GM19372 (cell line): ENCODE measurements at regions not wholly inside any gene's neighbourhood (a gene's known extent, or its start where the extent isn't known, plus 50 kb on each side); places are given as distances from the start of the nearest gene placed in this dataset.

Experiments used
- ATAC-seq: cut with Tn5 transposase; IDR thresholded peaks from one replicate; pipeline ENCODE4 v1.9.1; 2021; ENCODE audit warnings: mild to moderate bottlenecking, low read depth, moderate library complexity; ENCODE audit not compliant: unreplicated experiment

DNA sequence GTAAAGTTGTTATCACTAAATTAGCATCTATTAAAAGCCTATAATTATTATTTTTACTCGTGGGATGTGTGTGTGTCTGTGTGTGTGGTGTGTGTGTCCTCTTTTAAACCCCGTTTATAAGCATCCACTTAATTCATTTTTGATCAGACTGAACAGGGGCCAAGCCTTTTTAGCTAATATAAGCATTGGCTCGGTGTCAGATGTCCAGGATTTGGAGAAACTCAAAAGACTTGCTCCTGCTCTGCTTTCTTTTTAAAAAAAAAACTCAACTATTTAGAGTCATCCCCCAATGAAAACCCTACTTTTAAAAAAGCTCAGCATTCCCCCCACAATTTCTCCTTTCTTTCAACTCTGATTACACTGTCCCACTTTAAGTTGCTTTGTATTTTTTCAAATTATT, 459.3 kb upstream of the MAF start:
- no peak for ATAC-seq

DNA sequence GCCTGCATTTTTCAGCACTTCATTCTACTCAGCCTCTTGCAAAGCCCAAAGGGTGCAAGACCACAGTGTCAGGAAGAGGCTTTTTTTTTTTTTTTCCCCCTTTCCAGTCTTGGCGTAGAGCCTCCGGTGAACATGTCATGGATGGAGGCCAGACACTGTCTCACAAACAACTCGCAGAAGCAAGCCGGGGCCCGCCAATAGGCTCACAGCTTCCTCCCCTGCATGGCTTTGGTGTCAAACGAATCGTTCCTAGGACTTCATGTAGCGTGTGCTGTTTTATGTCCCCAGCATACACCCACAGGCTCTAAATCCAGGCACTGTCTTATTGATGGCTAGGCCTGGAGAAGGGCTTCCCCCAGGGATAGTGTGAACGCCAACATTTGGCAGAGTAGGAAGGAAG, 457.7 kb upstream of the MAF start:
- ATAC-seq, result no peak

DNA sequence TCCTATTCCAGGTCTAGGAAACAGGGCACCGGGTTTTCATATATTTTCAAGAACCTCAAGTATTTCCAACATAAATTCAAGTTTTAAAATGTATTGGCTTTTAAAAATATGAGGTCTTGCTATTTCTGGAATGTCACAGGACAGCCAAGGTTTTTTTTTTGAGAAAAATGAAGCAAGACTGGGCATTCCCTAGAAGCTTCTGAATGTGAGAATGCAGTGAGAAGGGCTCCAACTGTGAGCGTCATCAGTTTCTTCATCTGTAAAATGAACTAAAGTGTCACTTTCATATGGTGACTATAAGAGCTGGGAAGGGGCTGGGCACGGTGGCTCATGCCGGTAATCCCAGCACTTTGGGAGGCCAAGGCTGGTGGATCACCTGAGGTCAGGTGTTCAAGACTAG, 455.8 kb upstream of the MAF start:
- ATAC-seq, result no peak

DNA sequence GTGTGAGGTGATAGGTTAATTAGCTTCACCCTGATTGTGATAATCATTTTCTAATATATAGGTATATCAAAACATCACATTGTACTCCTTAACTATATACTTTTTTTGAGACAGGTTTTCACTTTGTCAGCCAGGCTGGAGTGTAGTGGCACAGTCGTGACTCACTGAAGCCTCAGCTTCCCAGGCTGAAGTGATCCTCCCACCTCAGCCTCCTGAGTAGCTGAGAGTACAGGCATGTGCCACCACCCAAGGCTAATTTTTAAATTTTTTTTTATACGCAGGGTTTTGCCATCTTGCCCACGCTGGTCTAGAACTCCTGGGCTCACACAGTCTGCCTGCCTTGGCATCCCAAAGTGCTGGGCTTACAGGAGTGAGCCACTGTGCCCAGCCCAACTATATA, 455.3 kb upstream of the MAF start:
- ATAC-seq, result no peak

DNA sequence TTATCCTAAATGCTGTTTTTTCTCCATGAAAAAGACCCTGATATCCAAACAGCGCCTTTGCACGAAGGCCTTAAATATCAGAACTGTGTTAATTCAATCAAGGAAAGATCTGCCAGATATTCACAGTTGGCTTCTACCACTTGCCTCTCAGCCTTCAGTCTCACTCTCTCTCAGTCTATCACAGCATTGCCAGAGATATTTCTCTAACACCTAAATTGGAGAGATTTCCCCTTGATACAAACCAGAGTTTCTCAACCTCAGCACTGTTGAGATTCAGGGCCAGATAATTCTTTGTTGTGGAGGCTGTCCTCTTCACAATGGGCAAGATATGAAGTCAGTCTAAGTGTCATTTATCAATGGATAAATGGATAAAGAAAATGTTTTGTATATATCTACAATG, 454.1 kb upstream of the MAF start:
- ATAC-seq, result no peak

DNA sequence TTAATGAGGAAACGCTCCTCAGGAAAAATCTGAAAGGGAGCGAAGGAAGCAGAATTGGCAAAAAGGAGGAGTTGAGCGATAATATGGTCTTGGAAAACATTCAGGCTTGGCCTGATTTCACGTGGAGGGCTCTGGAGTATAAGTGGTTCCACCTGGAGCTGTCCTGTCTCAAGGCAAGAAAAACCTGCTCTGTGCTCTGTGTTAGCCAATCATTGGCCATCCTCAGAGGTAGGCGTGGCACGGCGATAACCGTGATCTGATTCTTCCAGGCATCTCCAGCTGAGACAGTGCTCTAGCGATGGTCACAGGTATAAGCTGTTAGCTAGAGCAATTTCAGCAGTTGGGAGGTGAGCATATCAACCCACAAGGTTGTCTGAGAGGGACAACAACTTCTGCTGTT, 450.5 kb upstream of the MAF start:
- ATAC-seq, result no peak

DNA sequence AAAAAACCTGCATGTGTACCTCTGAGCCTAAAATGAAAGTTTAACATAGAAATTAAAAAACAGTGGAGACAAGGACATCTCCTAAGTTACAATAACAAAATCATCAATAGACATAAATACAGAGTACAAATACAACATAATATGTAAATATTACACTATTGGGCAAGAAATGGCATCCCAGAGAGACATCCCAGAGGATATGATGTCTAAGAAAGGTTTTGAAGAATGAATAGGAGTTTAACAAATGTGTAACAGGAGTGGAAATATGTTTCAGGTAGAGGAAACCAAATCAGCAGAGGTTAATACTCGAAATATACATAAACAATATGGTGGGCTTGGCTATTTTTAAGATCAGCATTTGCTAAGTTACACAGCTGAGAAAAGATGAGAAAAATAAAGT, 447.7 kb upstream of the MAF start:
- no peak for ATAC-seq

DNA sequence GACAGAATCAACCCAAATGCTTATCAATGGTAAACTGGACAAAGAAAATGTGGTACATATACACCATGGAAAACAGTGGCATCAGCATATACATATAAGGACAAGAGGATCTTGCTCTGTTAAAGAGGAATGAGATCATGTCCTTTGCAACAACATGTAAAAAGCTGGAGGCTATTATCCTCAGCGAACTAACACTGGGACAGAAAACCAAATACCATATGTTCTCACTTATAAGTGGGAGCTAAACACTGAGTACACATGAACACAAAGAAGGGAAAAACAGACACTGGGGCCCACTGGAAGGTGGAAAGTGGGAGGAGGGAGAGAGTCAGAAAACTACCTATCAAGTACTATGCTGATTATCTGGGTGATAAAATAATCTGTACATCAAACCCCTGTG, 447.3 kb upstream of the MAF start:
- no peak for ATAC-seq

DNA sequence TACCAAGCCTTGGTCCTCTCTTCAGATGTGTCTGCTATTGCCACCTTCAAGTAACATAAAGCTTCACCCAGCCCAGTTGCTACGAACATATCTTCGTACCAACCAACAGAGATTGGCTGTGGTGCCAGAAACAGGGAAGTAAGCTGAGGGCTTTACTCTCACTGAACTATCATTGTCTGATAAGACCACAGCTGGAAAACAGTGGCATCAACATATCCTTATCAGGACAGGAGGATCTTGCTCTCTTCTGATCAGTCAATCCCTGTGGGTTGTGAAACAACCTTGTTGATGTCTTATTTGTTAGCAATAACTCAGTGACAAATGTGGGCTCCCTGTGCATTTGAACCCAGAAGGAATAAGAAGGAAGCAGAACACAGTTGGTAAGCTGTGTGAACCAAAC, 446.3 kb upstream of the MAF start:
- ATAC-seq, result no peak

DNA sequence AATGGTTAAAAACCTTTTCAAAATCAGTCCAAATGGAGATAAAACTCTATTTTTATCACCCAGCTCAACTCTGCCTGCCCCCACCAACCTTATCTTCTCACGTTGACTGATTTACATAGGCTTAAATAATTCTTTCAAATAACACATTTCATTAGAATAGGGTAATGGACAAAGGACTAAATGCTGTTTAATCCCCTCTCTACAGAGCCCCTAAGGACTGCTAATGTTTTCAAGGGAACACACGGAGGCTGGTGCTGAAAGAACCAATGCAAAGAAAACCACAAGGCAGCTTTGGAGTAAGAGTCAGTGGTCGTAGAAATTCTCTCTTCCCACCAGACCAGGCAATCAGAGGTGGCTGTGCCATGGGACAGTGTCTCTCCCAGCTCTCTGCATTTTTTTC, 445.7 kb upstream of the MAF start:
- ATAC-seq, result no peak

DNA sequence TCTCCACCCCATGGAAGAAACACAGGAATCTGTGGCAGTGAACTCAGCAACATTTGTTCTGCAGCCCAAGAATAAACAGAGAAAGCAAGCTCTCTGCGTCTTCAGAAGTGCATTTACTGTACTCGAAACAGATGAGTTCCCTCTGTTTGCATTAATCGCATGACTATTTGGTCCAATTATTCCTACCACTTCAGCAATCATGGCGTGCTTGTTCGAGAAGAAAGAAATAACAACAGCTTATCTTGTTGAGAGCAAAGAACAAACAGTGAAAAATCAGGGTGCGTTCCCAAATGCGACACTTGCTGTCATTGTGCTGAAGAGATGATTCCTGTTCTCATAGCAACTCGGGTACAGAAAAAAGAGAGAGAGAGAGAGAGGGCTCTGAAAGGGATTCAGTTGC, 445.3 kb upstream of the MAF start:
- no peak for ATAC-seq

DNA sequence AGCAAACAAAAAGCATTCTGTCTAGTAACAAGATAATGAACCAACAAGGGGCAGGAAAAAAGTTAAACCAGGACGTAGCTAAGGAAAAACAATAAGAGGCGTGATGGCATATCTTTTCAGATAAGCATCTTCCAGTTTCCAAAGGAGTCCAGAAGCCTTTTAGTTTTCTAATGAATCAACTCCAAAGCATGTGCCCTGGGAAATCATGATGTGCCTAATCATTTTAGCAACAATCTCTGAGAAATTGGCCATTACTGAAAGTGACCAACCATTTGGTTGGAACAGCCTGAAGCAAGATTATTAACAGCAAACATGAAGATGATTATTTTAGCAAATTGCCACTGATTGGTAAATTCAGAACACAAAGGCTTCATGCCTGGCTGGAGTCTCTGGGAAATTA, 440.9 kb upstream of the MAF start:
- ATAC-seq, result no peak

DNA sequence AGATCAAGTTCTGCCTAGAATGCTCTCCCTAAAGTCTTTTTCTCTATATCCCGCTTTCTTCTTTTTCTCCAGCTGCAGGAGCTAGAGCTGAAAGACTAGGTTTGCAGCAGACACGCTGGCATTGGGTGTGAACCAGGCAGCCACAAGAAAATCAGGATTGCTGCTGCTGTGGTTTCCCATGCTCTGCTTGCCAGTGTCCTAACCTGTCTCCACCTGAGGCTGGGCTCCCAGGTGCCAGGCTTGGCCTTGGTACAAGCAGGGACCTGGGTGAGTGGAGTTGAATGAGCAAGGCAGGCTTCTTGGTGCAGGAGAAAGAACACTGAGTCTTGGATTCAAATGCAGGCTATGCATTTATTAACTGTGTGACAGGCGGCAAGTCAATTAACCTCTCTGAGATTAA, 440.3 kb upstream of the MAF start:
- no peak for ATAC-seq

DNA sequence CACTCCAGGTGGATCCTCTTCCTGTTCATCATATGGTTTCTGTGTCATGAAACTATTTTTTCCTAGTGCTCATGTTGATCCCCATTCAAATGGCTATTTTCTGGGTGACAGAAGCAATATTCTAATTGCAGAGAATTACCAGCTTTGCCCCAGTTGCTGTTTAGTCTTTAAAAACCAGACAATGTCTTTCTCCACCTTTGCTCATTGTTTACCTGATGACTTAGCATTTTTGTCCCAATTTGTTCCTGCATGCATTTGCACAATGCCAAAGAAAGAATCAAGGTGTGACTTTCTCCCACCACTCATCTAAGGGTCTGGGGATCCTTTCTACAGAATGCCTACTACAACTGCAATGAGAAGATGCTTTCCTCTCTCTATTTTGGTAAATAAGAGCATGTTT, 439.9 kb upstream of the MAF start:
- no peak for ATAC-seq

DNA sequence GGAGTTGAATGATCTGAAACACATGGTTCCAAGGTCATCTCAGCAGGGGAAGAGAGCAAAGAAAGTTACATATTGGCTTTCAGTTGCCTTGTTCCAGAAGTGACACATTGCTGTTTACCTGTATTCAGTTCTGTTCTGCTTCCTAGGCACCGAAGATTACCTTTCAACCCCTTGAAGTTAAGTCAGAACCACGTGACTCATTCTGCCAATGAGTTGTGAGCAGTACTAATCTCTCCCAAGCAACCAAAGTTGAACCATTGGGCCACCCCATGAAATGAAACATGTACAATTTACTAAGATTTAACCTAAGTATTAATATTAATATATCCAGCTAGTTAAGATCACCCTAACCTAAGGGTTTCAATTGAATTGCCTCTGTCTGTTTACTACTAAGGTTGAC, 439.2 kb upstream of the MAF start:
- no peak for ATAC-seq

DNA sequence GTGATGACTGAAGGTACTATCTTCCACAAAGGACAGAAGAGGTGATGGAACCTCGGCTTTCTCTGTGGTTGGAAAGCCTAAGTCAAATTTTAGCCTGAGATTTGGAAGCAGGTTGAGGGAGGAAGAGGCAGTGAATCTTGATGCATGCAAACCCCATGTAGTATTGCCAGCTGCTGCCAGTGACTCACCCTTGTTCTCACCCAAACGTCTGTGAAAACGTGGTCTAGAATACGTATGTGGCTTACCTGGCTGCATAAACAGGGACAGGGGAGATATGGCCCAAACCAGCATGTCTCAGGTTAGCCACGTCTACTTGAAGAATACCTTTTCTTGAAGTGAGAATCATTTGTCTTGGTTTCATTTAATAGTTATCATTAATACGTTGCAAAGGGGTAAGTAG, 438.0 kb upstream of the MAF start:
- ATAC-seq, result no peak

DNA sequence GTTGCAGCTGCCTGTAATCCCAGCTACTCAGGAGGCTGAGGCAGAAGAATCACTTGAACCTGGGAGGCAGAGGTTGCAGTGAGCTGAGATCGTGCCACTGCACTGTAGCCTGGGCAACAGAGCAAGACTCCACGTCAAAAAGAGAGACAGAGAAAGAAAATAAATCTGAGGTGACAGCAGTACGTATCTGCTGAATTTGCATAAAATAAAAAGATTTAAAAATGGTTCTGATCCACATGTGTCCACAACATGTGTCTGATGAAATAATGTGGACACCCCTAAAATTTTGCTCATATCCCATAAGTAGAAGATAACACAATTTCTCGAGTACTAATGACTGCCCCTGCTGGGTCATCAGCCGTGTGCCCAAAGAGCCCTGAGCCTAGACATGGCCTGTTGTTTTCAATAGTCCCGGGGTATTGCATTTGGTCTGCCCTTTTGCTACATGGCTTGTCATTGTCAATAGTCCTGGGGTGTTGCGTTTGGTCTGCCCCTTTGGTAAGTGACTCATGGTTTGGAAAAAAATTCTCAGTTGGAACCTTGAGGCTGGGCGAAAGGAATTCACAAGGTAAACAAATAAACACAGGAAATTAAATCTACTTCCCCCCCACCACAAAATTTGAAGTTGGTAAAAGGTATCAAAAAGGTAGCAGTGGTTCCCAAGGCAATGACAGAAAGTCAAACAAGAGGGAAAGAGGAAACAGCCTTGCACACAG, 434.6 kb upstream of the MAF start:
- ATAC-seq, result no peak

DNA sequence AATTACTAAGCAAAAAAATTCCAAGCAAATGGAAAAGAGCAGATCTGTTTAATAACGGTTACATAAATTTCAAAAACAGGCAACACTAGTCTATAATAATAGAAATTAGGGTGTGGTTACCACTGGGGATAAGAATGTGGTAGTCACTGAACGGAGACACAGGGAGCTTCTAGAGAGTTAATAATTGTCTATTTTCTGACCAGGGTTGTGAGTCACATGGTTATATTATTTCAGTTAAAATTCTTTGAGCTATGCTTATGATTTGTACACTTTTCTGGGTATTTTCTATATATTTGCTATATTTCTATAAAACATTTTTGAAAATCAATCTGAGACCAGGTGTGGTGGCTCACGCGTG, 433.9 kb upstream of the MAF start:
- no peak for ATAC-seq

DNA sequence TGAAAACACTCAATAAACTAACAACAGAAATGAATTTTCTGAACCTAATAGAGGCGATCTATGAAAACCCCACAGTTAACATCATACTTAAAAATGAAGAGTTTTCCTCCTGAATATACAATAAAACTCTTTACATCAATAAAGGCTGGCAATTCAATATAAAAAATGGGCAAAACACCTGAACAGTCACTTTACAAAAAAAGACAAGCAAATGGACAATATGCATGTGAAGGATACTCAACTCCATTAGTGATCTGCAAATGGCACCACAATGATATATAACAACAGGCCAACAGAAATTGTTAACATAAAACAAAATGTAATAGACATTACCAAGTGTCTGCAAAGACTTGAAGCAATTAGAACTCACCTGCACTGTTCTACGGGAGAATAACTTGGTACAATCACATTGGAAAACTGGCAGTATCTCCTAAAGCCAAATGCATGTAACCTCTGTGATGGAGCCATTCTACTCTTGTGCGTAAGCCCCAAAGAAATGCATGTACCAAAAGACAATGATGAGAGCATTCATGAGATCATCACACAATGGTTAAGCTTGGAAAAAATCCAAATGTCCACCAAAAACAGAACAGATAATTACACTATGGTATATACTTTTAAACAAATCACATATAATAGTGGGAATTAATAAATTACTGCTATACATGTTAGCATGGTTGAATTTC, 433.4 kb upstream of the MAF start:
- ATAC-seq, result no peak

DNA sequence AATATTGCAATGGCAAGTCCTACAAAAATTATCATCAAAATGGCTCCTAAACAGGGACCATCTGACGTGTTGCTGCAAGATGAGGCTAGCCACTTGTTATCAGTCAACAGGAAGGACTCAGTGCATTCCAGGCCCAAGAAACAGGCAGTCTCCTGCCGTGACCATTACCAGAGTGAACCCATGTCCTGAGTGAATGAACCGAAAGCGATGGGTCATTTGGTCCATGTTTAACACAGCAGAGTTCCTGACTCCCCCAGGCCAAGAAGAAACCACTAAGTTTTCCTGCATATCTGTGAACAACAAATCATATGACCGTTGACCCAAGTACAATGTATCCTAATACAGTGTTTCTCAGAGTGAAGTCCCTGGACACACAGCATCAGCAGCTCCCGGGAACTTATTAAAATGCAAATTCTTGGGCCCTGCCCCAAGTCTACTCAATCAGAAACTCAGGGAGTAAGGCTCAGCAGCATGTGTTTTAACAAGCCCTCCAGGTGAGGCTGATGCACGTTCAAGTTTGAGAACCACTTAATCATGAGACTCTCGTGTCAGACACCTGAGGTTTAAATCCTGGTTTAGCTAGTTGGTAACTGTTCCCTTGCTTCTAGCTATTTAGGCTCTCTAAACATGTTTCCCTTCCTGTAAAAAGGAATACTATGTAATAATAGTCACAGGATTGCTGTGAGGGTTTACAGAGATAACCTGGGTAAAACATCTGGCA, 429.4 kb upstream of the MAF start:
- no peak for ATAC-seq

DNA sequence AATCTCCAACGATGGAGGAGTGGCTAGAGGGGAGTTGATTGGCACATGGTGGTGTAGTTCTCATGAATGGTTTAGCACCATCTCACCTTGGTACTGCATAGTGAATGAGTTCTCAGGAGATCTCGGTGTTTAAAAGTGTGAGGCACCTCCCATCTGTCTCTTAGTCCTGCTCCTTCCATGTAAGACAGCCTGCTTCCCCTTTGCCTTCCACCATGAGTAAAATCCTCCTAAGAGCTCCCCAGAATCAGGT, 428.8 kb upstream of the MAF start:
- no peak for ATAC-seq
